ENCODE measurements at regions not wholly inside any gene's neighbourhood (a gene's known extent, or its start where the extent isn't known, plus 50 kb on each side); places are given as distances from the start of the nearest gene placed in this dataset.

DNA sequence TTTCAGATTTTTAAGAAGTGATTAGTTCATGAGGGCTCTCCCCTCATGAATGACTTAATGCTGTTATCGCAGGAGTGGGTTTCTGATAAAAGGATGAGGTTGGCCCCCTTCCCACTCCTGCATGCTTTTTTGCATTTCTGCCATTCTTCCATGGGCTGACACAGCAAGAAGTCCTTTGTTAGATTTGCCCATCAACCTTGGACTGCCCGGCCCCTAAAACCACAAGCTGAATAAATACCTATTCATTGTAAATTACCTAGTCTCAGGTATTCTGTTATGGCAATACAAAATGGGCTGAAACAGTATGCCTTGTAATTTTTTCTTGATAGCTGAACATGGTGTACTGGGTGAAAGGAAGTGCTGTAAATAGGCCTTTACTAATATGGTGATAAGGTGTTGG, 72.7 kb upstream of the DPH5 start:
- TF ChIP-seq, protein P1, sequence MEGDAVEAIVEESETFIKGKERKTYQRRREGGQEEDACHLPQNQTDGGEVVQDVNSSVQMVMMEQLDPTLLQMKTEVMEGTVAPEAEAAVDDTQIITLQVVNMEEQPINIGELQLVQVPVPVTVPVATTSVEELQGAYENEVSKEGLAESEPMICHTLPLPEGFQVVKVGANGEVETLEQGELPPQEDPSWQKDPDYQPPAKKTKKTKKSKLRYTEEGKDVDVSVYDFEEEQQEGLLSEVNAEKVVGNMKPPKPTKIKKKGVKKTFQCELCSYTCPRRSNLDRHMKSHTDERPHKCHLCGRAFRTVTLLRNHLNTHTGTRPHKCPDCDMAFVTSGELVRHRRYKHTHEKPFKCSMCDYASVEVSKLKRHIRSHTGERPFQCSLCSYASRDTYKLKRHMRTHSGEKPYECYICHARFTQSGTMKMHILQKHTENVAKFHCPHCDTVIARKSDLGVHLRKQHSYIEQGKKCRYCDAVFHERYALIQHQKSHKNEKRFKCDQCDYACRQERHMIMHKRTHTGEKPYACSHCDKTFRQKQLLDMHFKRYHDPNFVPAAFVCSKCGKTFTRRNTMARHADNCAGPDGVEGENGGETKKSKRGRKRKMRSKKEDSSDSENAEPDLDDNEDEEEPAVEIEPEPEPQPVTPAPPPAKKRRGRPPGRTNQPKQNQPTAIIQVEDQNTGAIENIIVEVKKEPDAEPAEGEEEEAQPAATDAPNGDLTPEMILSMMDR (IDR thresholded peaks at IDR 0.05; ENCODE audit: poor library complexity) = no peak
- no peak for TF ChIP-seq EZH2phosphoT487 (IDR thresholded peaks at IDR 0.05; ENCODE audit: low read depth, severe bottlenecking, unreplicated experiment)
